Activated CD4-positive, alpha-beta memory T cell treated with anti-CD3 and anti-CD28 coated beads for 36 hours (primary cell): ENCODE measurements at regions not wholly inside any gene's neighbourhood (a gene's known extent, or its start where the extent isn't known, plus 50 kb on each side); places are given as distances from the start of the nearest gene placed in this dataset.

ENCODE experiments used
- CTCF ChIA-PET: fragments of 350-600 bp; sonication (Branson Sonifier 250); formaldehyde crosslinking; loops from one replicate; lab custom pipeline; 2021; ENCODE audit warnings: antibody characterized with exemption, inconsistent platforms; lab: Charles Lee
- POLR2A ChIA-PET: fragments of 350-600 bp; sonication (Branson Sonifier 250); formaldehyde crosslinking; loops from one replicate; lab custom pipeline; 2021; ENCODE audit warnings: antibody characterized with exemption; lab: Charles Lee
- DNase-seq: peaks from one replicate; pipeline ENCODE4 v3.0.0-alpha.2; 2020
- H3K27ac Mint-ChIP-seq: one replicate; pipeline ENCODE4 v1.8.0; 2021; ENCODE audit warnings: mixed read lengths
- H3K27me3 Mint-ChIP-seq: one replicate; pipeline ENCODE4 v1.8.0; 2021; ENCODE audit warnings: mixed read lengths
- H3K36me3 Mint-ChIP-seq: one replicate; pipeline ENCODE4 v1.8.0; 2021; ENCODE audit warnings: mixed read lengths
- H3K4me1 Mint-ChIP-seq: one replicate; pipeline ENCODE4 v1.8.0; 2021; ENCODE audit warnings: low read depth, mixed read lengths
- H3K4me3 Mint-ChIP-seq: one replicate; pipeline ENCODE4 v1.8.0; 2021; ENCODE audit warnings: mild to moderate bottlenecking, mixed read lengths
- H3K9me3 Mint-ChIP-seq: one replicate; pipeline ENCODE4 v1.8.0; 2021; ENCODE audit warnings: mixed read lengths
- intact Hi-C: fragments of 100-400 bp; cut with micrococcal nuclease; formaldehyde crosslinking; loops from one replicate; pipeline ENCODE4 v1.15.1; 2023

DNA sequence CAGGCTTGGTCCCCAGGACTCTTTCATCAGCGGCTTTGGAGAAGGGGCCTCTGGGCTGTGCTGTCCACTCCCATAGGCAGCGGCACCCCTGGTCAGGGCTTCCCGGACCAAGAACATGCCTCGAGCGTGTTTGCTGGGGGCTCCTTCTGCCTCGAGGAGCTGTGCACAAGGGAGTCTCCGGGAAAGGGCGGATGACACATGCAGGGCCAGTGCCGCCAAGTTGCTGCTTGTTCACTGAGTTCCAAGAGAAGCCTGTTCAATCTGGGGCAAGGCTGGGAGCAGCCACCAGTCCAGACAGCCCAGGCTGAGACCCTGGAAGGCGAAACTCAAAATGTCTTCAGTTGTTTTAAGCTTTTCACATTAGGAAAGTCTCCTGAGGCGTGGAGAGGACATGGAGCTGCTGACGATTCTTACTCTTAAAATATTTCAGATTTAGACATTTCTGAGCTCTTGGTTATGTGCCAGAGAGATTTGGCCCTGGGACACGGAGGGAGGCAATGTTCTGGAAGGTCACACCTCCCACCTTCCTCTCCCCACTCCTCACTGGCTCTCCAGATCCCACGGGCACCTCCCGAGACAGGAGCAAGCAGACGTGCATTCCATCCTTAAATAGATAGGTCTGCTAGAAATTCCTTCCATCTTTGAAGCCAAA, 84.5 kb upstream of the ZNF469 start:
- CTCF ChIA-PET = no interaction called here
- Mint-ChIP-seq H3K27me3 (peaks cover 8% of the 10 kb centered on the region), H3K4me1 (no peaks in the 10 kb centered on the region), H3K27ac (no peak overlapping the region), H3K4me3 (no peak overlapping the region), H3K36me3 (no peaks in the 10 kb centered on the region), H3K9me3 (peaks cover 2% of the 10 kb centered on the region)
- DNase-seq = no peak
- POLR2A ChIA-PET = no interaction called here
- intact Hi-C loops = no loop called here

DNA sequence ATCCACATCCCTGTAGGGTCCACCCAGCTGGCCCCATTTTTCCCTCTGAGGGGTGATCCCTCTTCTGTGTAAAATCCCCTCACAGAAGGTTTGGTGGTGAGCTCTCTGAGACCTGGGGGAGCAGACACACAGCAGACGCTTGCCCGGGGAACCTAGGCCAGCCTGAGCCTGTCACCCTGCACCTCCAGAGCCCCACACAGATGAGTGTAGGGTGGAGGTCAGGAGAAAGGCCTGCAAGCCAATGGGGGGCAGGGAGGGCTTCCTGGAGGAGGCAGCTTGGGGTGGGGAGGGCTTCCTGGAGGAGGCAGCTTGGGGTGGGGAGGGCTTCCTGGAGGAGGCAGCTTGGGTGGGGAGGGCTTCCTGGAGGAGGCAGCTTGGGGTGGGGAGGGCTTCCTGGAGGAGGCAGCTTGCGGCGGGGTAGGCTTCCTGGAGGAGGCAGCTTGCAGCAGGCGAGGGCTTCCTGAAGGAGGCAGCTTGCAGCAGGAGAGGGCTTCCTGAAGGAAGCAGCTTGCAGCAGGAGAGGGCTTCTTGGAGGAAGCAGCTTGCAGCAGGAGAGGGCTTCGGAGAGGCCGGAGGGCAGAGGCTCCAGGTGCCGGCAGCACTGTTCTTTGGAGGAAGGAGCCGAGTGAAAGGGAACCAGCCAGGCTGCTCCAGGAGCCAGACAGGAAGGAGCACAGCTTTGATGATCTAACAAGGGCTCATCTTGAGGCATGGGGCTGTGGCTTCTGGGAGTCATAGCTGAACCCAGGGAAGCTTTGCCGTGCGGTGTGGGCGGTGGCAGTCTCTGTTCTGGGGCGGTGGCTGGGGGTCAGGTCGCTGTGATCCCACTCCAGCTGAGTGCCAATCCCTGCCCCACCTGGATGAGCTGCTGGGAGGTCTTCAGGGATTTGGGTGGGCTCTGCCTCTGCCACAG, 83.7 kb upstream of the ZNF469 start:
- H3K4me3 Mint-ChIP-seq = no peak overlapping the region
- H3K27me3 Mint-ChIP-seq = peaks cover 8% of the 10 kb centered on the region
- CTCF ChIA-PET = no interaction called here
- POLR2A ChIA-PET = no interaction called here
- no peaks in the 10 kb centered on the region for H3K4me1 Mint-ChIP-seq
- DNase-seq = peak; percentile 47
- no peaks in the 10 kb centered on the region for H3K36me3 Mint-ChIP-seq
- no peak overlapping the region for H3K27ac Mint-ChIP-seq
- H3K9me3 Mint-ChIP-seq = peaks cover 2% of the 10 kb centered on the region
- intact Hi-C loops = no loop called here

DNA sequence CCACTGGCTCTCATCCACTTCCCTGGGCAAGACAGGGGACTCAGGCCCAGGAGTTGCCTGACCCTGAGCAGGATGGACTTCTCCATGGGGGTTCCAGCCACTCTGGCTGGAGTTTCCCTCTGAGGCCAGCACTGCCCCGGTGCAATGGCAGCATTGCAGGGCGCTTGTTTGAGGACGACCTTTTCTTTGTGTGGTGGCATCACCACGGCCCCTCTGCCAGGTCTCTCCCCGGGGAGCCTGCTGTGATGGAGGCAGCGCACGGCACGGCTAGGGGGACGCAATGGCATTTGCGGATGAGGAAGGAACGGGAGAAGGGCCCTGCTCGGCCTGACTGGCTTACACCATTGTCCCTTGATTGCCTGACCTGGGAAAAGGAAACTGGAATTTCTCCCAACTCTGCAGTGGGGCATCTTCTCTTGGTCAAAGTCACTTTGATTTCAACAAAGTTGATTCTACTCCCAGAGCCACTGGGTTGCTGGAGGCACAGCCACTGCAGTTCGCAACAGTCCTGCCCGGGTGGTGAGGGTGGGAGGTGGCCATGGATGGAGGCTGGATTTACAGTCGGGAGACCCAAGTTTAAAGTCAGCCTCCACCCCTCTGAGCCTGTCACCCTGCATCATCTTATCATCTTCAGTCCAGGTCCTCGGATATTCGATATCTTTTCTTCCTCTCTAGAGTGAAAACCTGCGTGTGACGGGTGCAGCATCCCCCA, 82.9 kb upstream of the ZNF469 start:
- H3K27me3 Mint-ChIP-seq = peaks cover 8% of the 10 kb centered on the region
- H3K4me1 Mint-ChIP-seq = no peaks in the 10 kb centered on the region
- H3K36me3 Mint-ChIP-seq = no peaks in the 10 kb centered on the region
- no peak overlapping the region for H3K4me3 Mint-ChIP-seq
- intact Hi-C loops = no loop called here
- ChIA-PET POLR2A (no interaction called here), CTCF (no interaction called here)
- H3K27ac Mint-ChIP-seq = no peak overlapping the region
- no peak for DNase-seq
- peaks cover 2% of the 10 kb centered on the region for H3K9me3 Mint-ChIP-seq

DNA sequence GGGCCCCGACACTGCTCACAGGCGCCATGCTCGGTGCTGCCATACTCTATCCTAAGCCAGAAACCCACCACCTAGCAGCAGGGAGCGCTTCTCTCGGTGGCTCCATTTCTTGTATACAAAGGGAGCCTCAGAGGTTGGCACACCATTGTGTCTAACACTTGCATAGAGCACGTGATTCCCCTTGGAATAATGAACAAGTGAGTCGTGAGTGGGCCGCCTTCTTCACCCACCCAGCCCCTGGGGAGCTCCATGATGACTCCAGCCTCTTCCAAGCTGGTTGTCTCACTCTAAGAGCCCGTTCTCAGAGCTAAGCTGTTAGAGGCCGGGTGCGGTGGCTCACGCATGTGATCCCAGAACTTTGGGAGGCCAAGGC, 82.3 kb upstream of the ZNF469 start:
- DNase-seq = no peak
- POLR2A ChIA-PET = no interaction called here
- peaks cover 8% of the 10 kb centered on the region for H3K27me3 Mint-ChIP-seq
- no peaks in the 10 kb centered on the region for H3K36me3 Mint-ChIP-seq
- CTCF ChIA-PET = no interaction called here
- no peaks in the 10 kb centered on the region for H3K4me1 Mint-ChIP-seq
- no peak overlapping the region for H3K4me3 Mint-ChIP-seq
- intact Hi-C loops = no loop called here
- peaks cover 3% of the 10 kb centered on the region for H3K9me3 Mint-ChIP-seq
- no peak overlapping the region for H3K27ac Mint-ChIP-seq

DNA sequence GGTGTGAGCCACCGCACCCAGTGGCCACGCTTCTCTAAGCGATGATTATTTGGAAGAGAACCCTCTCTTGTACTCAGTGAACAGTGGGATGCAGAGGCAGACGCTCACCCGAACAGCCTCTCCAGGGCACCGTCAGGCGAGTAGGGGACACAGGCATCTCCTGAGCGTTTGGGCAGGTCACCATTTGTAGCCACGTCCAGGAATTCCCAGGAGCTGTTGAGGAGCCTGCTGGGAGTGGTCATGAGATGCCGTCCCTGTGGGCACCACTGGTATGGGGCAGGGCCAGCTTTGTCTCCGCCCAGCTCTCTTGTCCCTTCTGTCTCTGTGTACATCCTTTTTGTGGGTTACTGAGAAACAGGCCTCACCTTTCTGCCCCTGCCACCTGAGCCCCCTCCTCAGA, 81.3 kb upstream of the ZNF469 start:
- H3K4me1 Mint-ChIP-seq = no peaks in the 10 kb centered on the region
- CTCF ChIA-PET = no interaction called here
- no peak for DNase-seq

DNA sequence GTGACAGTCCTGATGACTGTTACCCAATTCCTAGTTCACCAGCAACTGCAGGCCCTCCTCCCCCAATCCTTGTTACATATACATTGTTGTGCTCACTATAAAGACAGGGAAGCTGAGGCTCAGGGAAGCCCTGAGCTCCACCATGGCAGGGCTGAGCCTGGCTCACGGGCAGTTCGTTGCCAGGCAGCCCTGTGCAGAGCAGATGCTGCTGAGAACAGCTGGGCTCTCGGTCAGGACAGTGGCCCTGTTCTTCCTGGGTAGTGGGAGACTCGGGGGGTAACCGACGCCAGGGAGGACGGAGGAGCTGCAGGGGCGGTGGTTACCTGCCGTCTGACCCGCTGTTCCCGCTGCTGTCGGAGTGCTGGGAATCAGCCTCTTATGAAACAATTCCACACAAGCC, 80.9 kb upstream of the ZNF469 start:
- no peak overlapping the region for H3K4me3 Mint-ChIP-seq
- peaks cover 5% of the 10 kb centered on the region for H3K27me3 Mint-ChIP-seq
- no peaks in the 10 kb centered on the region for H3K36me3 Mint-ChIP-seq
- ChIA-PET CTCF (no interaction called here), POLR2A (no interaction called here)
- H3K27ac Mint-ChIP-seq = no peak overlapping the region
- intact Hi-C loops = no loop called here
- H3K9me3 Mint-ChIP-seq = peaks cover 7% of the 10 kb centered on the region
- no peak for DNase-seq
- H3K4me1 Mint-ChIP-seq = no peaks in the 10 kb centered on the region

More for the DNA sequence above, 81.3 kb upstream of the ZNF469 start:
- POLR2A ChIA-PET = no interaction called here
- intact Hi-C loops = no loop called here
- Mint-ChIP-seq H3K36me3 (no peaks in the 10 kb centered on the region), H3K9me3 (peaks cover 7% of the 10 kb centered on the region), H3K4me3 (no peak overlapping the region), H3K27me3 (peaks cover 7% of the 10 kb centered on the region), H3K27ac (no peak overlapping the region)

DNA sequence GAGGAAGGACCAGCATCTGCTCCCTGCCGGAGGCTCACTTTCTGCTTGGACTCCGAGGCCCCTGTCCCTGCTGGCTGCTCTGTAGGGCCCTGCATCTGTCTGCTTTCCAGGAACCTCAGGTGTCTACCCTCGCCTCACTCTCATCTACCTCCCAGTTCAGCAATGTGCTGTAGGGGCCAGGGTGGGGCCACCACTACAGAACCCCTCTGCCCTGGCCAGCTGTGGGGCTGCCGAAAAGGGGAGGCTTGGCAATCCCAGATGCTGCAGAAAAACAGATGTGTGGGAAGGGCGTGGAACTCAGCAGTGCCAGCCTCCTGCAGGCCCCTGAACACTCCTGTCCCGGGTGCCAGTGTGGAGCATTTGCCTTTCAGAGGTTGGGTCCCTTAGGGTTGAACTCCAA, 80.1 kb upstream of the ZNF469 start:
- no peak overlapping the region for H3K27ac Mint-ChIP-seq
- intact Hi-C loops = no loop called here
- POLR2A ChIA-PET = no interaction called here
- H3K4me3 Mint-ChIP-seq = no peak overlapping the region
- peaks cover 7% of the 10 kb centered on the region for H3K9me3 Mint-ChIP-seq
- H3K36me3 Mint-ChIP-seq = no peaks in the 10 kb centered on the region
- no peak for DNase-seq
- H3K27me3 Mint-ChIP-seq = peaks cover 7% of the 10 kb centered on the region
- CTCF ChIA-PET = no interaction called here
- H3K4me1 Mint-ChIP-seq = no peaks in the 10 kb centered on the region

DNA sequence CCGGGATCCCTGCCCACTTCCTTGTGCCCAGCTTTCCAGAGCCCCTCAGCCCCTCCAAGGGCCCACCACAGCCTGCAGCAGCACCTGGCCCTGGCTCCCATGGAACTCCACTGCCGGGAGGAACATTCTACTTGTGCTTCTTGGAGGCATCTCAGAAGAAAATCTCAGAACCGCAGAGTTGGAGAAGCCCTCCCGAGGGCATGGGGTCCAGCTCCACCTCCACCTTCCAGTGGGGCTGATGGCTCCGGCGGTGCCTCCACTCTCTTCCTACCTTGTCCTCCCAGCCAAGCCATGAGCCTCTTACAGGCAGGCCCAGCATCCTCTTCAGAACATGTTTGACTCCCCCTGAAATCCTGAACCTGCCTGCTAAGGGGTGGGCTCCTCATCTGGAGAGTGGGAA, 79.4 kb upstream of the ZNF469 start:
- ChIA-PET CTCF (no interaction called here), POLR2A (no interaction called here)
- intact Hi-C loops = no loop called here
- Mint-ChIP-seq H3K36me3 (no peaks in the 10 kb centered on the region), H3K9me3 (peaks cover 7% of the 10 kb centered on the region), H3K27ac (no peak overlapping the region), H3K27me3 (peaks cover 8% of the 10 kb centered on the region), H3K4me3 (no peak overlapping the region), H3K4me1 (no peaks in the 10 kb centered on the region)
- no peak for DNase-seq

DNA sequence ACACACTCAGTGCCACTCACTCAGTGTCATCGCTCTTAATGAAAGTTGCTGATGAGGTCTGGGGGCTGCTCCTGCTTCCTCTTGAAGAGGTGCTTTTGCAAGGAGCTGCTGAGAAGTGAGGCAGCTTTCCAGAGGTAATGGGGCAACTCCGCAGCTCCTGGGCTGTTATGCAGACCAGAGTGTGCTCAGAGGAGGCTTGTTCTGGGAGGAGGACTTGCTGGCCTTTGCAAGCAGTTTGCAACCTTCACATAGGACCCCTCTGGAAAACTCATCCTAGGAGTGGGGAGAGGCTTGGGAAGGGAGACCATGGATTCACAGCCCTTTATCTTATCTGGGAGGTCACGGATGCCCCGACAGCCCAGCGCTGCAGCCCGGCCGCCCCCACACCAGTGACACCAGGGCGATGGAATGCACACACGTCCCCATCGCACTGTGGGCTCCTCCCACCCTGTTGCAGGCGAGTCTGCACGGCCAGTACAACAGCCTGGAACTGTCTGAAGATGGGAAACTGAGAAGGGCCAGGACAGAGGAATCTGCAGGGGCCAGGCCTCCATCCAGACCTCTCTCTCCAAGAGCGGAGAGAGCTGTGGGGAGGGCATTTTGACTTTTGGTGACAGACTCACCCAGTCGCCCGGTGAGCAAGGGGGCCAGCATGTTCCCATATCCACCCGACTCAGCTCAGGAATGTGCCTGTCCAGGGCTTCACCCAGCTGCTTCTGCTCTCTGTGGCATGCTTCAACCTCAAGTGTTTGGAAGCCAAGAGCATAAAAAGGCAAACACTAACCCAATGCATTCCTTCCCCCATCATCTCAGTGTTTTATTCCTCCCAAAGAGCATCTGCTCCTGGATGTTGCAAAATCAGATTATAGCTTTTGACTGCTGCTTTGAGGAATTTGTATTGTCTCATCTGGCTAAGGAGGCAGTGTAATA, 78.6 kb upstream of the ZNF469 start:
- Mint-ChIP-seq H3K9me3 (peaks cover 7% of the 10 kb centered on the region), H3K27ac (no peak overlapping the region), H3K4me1 (no peaks in the 10 kb centered on the region), H3K4me3 (no peak overlapping the region), H3K36me3 (no peaks in the 10 kb centered on the region), H3K27me3 (peaks cover 11% of the 10 kb centered on the region)
- POLR2A ChIA-PET = no interaction called here
- intact Hi-C loops = no loop called here
- CTCF ChIA-PET = no interaction called here
- no peak for DNase-seq

DNA sequence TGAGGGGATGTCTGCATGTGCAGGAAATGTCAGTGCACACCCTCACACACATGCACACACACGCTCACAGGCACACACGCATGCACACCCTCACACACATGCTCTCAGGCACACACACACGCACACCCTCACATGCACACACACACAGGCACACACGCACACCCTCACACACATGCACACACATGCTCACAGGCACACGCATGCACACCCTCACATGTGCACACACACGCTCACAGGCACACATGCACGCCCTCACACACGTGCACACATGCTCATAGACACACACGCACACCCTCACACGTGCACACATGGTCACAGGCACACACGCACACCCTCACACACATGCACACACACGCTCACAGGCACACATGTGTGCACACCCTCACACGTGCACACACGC, 77.6 kb upstream of the ZNF469 start:
- Mint-ChIP-seq H3K9me3 (peaks cover 7% of the 10 kb centered on the region), H3K27me3 (peaks cover 14% of the 10 kb centered on the region), H3K27ac (no peak overlapping the region), H3K4me1 (no peaks in the 10 kb centered on the region), H3K4me3 (no peak overlapping the region), H3K36me3 (no peaks in the 10 kb centered on the region)
- no peak for DNase-seq
- POLR2A ChIA-PET = no interaction called here
- CTCF ChIA-PET = no interaction called here
- intact Hi-C loops = no loop called here

DNA sequence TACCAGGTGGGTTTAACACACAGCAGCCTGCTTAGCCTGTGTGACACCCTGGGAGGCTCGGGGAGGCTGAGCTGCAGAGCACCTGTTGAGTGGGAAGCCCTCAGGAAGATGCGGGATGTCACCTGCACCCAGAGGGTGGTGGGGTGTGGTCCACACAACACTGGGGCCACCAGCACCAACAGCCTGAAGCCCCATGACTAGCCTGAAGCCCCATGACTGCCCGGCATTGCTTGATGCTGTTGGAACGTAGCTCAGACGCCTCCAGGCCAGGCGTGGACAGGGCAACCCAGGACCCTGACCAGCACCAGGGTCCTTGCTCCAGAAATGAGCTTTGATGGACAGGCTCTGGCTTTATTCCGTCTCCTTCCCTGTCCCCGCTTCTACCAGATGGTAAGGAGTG, 76.3 kb upstream of the ZNF469 start:
- peaks cover 7% of the 10 kb centered on the region for H3K9me3 Mint-ChIP-seq
- DNase-seq = no peak
- CTCF ChIA-PET = interaction anchor here (0.6 kb wide), 1 partner anchor 673 kb away, joined by 3 read pairs; no protein-coding TSS in a partner anchor
- H3K27me3 Mint-ChIP-seq = peaks cover 16% of the 10 kb centered on the region
- H3K27ac Mint-ChIP-seq = no peak overlapping the region
- no peaks in the 10 kb centered on the region for H3K4me1 Mint-ChIP-seq
- intact Hi-C loops = no loop called here
- POLR2A ChIA-PET = no interaction called here
- H3K36me3 Mint-ChIP-seq = no peaks in the 10 kb centered on the region
- H3K4me3 Mint-ChIP-seq = no peak overlapping the region
